Prostate gland (tissue), 2 donors: ENCODE measurements at regions not wholly inside any gene's neighbourhood (a gene's known extent, or its start where the extent isn't known, plus 50 kb on each side); places are given as distances from the start of the nearest gene placed in this dataset.

ENCODE experiments used
- CTCF ChIP-seq, 4 experiments: fragments of 200-600 bp in 2 of 4; fragments of 450-650 bp in 2 of 4; sonication (generic) in 2 of 4; IDR thresholded peaks; 1 replicate in 3 of 4; 2 replicates in 1 of 4; pipeline ENCODE4 v1.5.1; 2016 to 2019; ENCODE audit warnings: antibody characterized with exemption in 4 of 4, mild to moderate bottlenecking in 2 of 4, moderate library complexity in 2 of 4
- POLR2A ChIP-seq: fragments of 450-650 bp; IDR thresholded peaks from one replicate; pipeline ENCODE4 v1.6.1; 2016; ENCODE audit warnings: antibody characterized with exemption, mild to moderate bottlenecking

- TF ChIP-seq CTCF (IDR thresholded peaks at IDR 0.05) (no peak), POLR2A (no peak)
Observed at GRCh38 chr4:59247032-59247431, 1953.1 kb upstream of the ADGRL3 start.
